GM21526 (cell line): ENCODE measurements at regions not wholly inside any gene's neighbourhood (a gene's known extent, or its start where the extent isn't known, plus 50 kb on each side); places are given as distances from the start of the nearest gene placed in this dataset.

Experiments
- ATAC-seq: cut with Tn5 transposase; IDR thresholded peaks from one replicate; pipeline ENCODE4 v1.9.1; 2021; ENCODE audit warnings: moderate library complexity; ENCODE audit not compliant: unreplicated experiment, low FRiP score

- ATAC-seq: no peak
Observed at GRCh38 chr18:60552948-60553347, 180.4 kb upstream of the MC4R start.

- no peak for ATAC-seq
Observed at GRCh38 chr18:60554967-60555366, 182.4 kb upstream of the MC4R start.

GRCh38 chr18:60555625-60556024, 183.1 kb upstream of the MC4R start:
- no peak for ATAC-seq

- no peak for ATAC-seq
Observed at GRCh38 chr18:60556326-60556725, 183.8 kb upstream of the MC4R start.

- no peak for ATAC-seq
Observed at GRCh38 chr18:60560071-60560470, 187.5 kb upstream of the MC4R start.

- ATAC-seq: no peak
Observed at GRCh38 chr18:60563082-60563481, 190.5 kb upstream of the MC4R start.

GRCh38 chr18:60568220-60568619, 195.6 kb upstream of the MC4R start:
- no peak for ATAC-seq

- no peak for ATAC-seq
Observed at GRCh38 chr18:60570172-60570571, 197.6 kb upstream of the MC4R start.

GRCh38 chr18:60577457-60577856, 204.9 kb upstream of the MC4R start:
- no peak for ATAC-seq

GRCh38 chr18:60585670-60586069, 213.1 kb upstream of the MC4R start:
- ATAC-seq: no peak

- no peak for ATAC-seq
Observed at GRCh38 chr18:60593249-60593648, 220.7 kb upstream of the MC4R start.

- no peak for ATAC-seq
Observed at GRCh38 chr18:60596928-60597327, 224.4 kb upstream of the MC4R start.

- no peak for ATAC-seq
Observed at GRCh38 chr18:60599267-60599666, 226.7 kb upstream of the MC4R start.

GRCh38 chr18:60599995-60600394, 227.4 kb upstream of the MC4R start:
- ATAC-seq: no peak

GRCh38 chr18:60601249-60601648, 228.7 kb upstream of the MC4R start:
- no peak for ATAC-seq

GRCh38 chr18:60623331-60623730, 250.8 kb upstream of the MC4R start:
- no peak for ATAC-seq

- ATAC-seq: no peak
Observed at GRCh38 chr18:60624207-60624606, 251.6 kb upstream of the MC4R start.

- no peak for ATAC-seq
Observed at GRCh38 chr18:60639836-60640235, 267.3 kb upstream of the MC4R start.

GRCh38 chr18:60643009-60643408, 270.4 kb upstream of the MC4R start:
- ATAC-seq: no peak

GRCh38 chr18:60646725-60647124, 274.1 kb upstream of the MC4R start:
- no peak for ATAC-seq

GRCh38 chr18:60649107-60649506, 276.5 kb upstream of the MC4R start:
- ATAC-seq: peak; percentile 94

- ATAC-seq: no peak
Observed at GRCh38 chr18:60649842-60650536, 277.4 kb upstream of the MC4R start.

- no peak for ATAC-seq
Observed at GRCh38 chr18:60654298-60654697, 281.7 kb upstream of the MC4R start.
